ENCODE measurements at regions not wholly inside any gene's neighbourhood (a gene's known extent, or its start where the extent isn't known, plus 50 kb on each side); places are given as distances from the start of the nearest gene placed in this dataset.

DNA sequence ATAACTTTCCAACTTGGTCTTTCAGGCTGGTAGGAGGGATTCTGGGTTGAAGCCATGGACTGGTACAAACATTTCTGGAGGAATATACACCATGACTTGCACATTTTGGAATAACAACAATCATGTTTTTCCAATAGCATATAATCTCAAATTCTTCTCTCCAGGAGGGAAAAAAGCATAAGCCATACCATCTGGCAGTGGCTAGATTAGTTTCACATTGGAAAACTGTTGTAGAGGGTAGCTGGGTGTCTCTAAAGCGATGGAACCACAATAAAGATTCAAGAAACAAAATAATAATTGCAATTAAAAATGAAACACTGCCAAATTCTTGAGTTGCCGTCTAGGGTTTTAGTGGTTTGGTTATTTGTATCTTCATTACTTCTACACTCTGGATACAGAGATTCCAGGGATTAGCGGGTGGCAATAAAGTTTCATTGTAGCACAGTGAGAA is 278.5 kb upstream of the RASGRP1 start:
- Histone ChIP-seq H3K27ac (ENCODE audit: low read depth in 1 of 2, low read length in 2 of 2) (no peak overlapping the region), H3K36me3 (replicated peaks in 1 of 2; ENCODE audit: control insufficient read depth in 1 of 2, insufficient read depth in 2 of 2, low read length in 2 of 2) (no peaks in the 10 kb centered on the region), H2AFZ (ENCODE audit: insufficient read depth, low read depth, low read length, poor library complexity, severe bottlenecking) (no peak overlapping the region), H4K20me1 (ENCODE audit: insufficient read depth, low read length) (no peaks in the 10 kb centered on the region), H3K9me3 (replicated peaks in 1 of 2; ENCODE audit: control insufficient read depth in 1 of 2, insufficient read depth in 1 of 2, low read length in 2 of 2) (peaks cover 0 to 8% of the 10 kb centered on the region in 2 donors), H3K9ac (ENCODE audit: insufficient read depth, low read length, poor library complexity, severe bottlenecking) (no peak overlapping the region), H3K79me2 (ENCODE audit: insufficient read depth, low read length) (no peaks in the 10 kb centered on the region), H3K27me3 (ENCODE audit: control insufficient read depth in 2 of 2, insufficient read depth in 2 of 2, low read length in 2 of 2) (no peaks in the 10 kb centered on the region), H3K4me2 (replicated peaks; ENCODE audit: extremely low read depth, low read length, poor library complexity, severe bottlenecking) (no peak overlapping the region), H3K4me3 (replicated peaks in 1 of 3; ENCODE audit: low read depth in 2 of 3, low read length in 3 of 3) (no peak overlapping the region), H3K4me1 (ENCODE audit: control insufficient read depth in 1 of 2, insufficient read depth in 2 of 2, low read length in 2 of 2) (peaks cover 0 to 9% of the 10 kb centered on the region in 2 donors)
- TF ChIP-seq, protein P1, sequence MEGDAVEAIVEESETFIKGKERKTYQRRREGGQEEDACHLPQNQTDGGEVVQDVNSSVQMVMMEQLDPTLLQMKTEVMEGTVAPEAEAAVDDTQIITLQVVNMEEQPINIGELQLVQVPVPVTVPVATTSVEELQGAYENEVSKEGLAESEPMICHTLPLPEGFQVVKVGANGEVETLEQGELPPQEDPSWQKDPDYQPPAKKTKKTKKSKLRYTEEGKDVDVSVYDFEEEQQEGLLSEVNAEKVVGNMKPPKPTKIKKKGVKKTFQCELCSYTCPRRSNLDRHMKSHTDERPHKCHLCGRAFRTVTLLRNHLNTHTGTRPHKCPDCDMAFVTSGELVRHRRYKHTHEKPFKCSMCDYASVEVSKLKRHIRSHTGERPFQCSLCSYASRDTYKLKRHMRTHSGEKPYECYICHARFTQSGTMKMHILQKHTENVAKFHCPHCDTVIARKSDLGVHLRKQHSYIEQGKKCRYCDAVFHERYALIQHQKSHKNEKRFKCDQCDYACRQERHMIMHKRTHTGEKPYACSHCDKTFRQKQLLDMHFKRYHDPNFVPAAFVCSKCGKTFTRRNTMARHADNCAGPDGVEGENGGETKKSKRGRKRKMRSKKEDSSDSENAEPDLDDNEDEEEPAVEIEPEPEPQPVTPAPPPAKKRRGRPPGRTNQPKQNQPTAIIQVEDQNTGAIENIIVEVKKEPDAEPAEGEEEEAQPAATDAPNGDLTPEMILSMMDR (IDR thresholded peaks at IDR 0.05): no peak
- Mint-ChIP-seq H3K4me1 (peaks cover 14% of the 10 kb centered on the region), H3K27ac (no peak overlapping the region), H3K4me3 (no peak overlapping the region), H3K27me3 (ENCODE audit: low read depth in 3 of 3) (peaks cover 0 to 1% (median 0%) of the 10 kb centered on the region in 3 donors), H3K36me3 (no peaks in the 10 kb centered on the region), H3K9me3 (peaks cover 0 to 16% (median 8%) of the 10 kb centered on the region in 7 donors)
- DNase-seq: no peak
- WGBS (ENCODE audit: insufficient coverage): no CpG with 5 or more reads among the region's 3 CpGs
- intact Hi-C loops (cut with micrococcal nuclease): no loop called here

DNA sequence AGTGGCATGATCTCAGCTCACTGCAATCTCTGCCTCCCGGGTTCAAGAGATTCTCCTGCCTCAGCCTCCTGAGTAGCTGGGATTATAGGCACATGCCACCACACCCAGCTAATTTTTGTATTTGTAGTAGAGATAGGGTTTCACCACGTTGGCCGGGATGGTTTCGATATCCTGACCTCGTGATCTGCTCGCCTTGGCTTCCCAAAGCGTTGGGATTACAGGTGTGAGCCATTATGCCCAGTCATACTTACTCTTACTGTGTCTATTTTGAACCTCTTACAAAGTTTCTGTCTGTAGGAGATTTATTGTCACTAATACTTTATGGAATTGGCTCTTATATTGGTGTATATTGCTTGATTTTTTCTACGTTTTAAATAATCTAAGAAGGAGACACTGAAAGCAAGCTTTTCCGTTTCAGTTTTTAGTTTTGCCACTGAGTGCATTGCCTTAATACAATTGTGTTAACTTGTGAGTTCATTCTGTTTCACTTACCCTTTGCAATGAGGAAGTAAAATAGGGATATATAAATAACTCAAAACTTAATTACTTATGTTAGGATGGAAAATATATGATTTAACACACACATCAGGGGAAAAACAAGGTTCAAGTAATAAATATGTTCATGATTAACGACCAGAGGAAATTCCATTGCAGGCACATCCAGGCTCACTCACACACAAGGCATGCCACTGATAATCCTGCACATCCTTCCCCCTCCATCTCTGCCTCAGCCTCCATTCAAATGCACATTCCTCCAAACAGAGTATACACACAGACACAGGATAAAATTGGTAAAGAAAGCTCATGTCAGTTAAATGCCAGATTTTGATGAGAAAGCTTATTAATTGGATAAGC is 279.3 kb upstream of the RASGRP1 start:
- Mint-ChIP-seq H3K4me1 (peaks cover 14% of the 10 kb centered on the region), H3K27me3 (ENCODE audit: low read depth in 3 of 3) (peaks cover 0 to 3% (median 0%) of the 10 kb centered on the region in 3 donors), H3K36me3 (no peaks in the 10 kb centered on the region), H3K9me3 (peaks cover 0 to 13% (median 8%) of the 10 kb centered on the region in 7 donors), H3K27ac (peak overlapping the region in 1 of 7 donors; percentile 38), H3K4me3 (peak overlapping the region in 1 of 2 donors; percentile 56)
- Histone ChIP-seq H3K27ac (ENCODE audit: low read depth in 1 of 2, low read length in 2 of 2) (no peak overlapping the region), H4K20me1 (ENCODE audit: insufficient read depth, low read length) (no peaks in the 10 kb centered on the region), H3K9me3 (replicated peaks in 1 of 2; ENCODE audit: control insufficient read depth in 1 of 2, insufficient read depth in 1 of 2, low read length in 2 of 2) (peaks cover 0 to 8% of the 10 kb centered on the region in 2 donors), H3K36me3 (replicated peaks in 1 of 2; ENCODE audit: control insufficient read depth in 1 of 2, insufficient read depth in 2 of 2, low read length in 2 of 2) (no peaks in the 10 kb centered on the region), H3K79me2 (ENCODE audit: insufficient read depth, low read length) (no peaks in the 10 kb centered on the region), H3K27me3 (ENCODE audit: control insufficient read depth in 2 of 2, insufficient read depth in 2 of 2, low read length in 2 of 2) (no peaks in the 10 kb centered on the region), H3K4me1 (ENCODE audit: control insufficient read depth in 1 of 2, insufficient read depth in 2 of 2, low read length in 2 of 2) (peaks cover 0 to 9% of the 10 kb centered on the region in 2 donors), H3K9ac (ENCODE audit: insufficient read depth, low read length, poor library complexity, severe bottlenecking) (no peak overlapping the region), H3K4me2 (replicated peaks; ENCODE audit: extremely low read depth, low read length, poor library complexity, severe bottlenecking) (no peak overlapping the region), H2AFZ (ENCODE audit: insufficient read depth, low read depth, low read length, poor library complexity, severe bottlenecking) (no peak overlapping the region), H3K4me3 (replicated peaks in 1 of 3; ENCODE audit: low read depth in 2 of 3, low read length in 3 of 3) (no peak overlapping the region)
- TF ChIP-seq, protein P1 (IDR thresholded peaks at IDR 0.05): no peak
- DNase-seq: no peak
- no CpG with 5 or more reads among the region's 10 CpGs for WGBS (ENCODE audit: insufficient coverage)
- intact Hi-C loops (cut with micrococcal nuclease): no loop called here
